GM19438 (cell line): ENCODE measurements at regions not wholly inside any gene's neighbourhood (a gene's known extent, or its start where the extent isn't known, plus 50 kb on each side); places are given as distances from the start of the nearest gene placed in this dataset.

Experiments used
- ATAC-seq: cut with Tn5 transposase; IDR thresholded peaks from one replicate; pipeline ENCODE4 v1.9.1; 2021; ENCODE audit warnings: low read depth; ENCODE audit not compliant: unreplicated experiment

DNA sequence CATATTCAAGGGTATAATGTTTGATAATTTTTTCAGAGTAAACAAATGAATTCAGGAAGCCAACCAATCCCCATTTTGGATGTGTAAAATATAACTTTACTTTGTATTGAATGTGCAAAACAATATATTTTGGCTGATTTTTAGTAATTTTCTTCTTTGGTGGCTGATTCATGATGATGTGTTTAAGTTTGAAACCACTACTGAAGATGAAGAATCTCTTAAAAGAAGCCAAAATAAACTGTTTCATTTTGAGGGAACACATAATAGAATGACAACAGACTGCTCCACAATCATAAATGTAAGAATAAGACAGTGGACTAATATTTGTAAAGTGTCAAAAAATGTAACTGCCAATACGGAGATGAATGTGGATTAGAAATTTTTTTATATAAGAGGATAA lies 52.5 kb upstream of the TRIM43 start:
- ATAC-seq = no peak

GRCh38 chr2:95539836-95540235 lies 52.0 kb upstream of the TRIM43 start:
- peak; percentile 66 for ATAC-seq
